ENCODE measurements at regions not wholly inside any gene's neighbourhood (a gene's known extent, or its start where the extent isn't known, plus 50 kb on each side); places are given as distances from the start of the nearest gene placed in this dataset.

- no peak for TF ChIP-seq ZBTB33 (IDR thresholded peaks at IDR 0.05; ENCODE audit: extremely low read depth, insufficient replicate concordance, low read length)
- no peak for TF ChIP-seq CBX3 (IDR thresholded peaks at IDR 0.05; ENCODE audit: low read depth)
- no peak for TF ChIP-seq SRF (IDR thresholded peaks at IDR 0.05; ENCODE audit: low read depth)
- TF ChIP-seq ZNF274 (IDR thresholded peaks at IDR 0.05; ENCODE audit: low read depth, low read length): no peak
Measured at GRCh38 chr18:70754486-70754885, 465.6 kb downstream of the SOCS6 start (continued).

DNA sequence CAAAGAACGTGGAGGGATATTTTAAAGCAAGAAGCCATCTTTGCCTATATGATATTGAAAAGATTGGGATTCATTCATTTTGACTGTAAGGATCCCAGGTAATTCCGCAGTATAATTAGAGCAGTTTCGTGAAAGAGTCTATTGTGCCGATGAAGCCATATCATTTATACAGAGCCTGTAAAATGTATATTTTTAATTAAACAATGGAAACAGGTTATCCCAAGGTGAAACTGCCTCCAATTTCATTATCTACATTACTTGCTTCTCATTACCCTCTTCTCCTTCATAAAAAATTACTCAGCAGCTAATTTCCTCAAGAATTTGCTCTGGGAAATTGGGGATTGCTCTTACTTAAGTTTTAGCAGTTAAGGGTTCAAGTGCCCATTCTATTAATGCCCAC, 444.1 kb downstream of the SOCS6 start:
- Histone ChIP-seq H3K4me2 (ENCODE audit: low read length) (no peak overlapping the region), H3K79me2 (ENCODE audit: insufficient read depth, low read length) (no peaks in the 10 kb centered on the region), H3K9ac (ENCODE audit: low read length) (no peak overlapping the region), H3K4me3 (replicated peaks in 1 of 2; ENCODE audit: low read depth in 1 of 2, low read length in 2 of 2) (no peak overlapping the region), H3K9me3 (ENCODE audit: control insufficient read depth in 1 of 2, insufficient read depth in 1 of 2, low read depth in 1 of 2, low read length in 2 of 2) (no peaks in the 10 kb centered on the region), H3K4me1 (ENCODE audit: control insufficient read depth in 1 of 2, insufficient read depth in 2 of 2, low read length in 2 of 2) (no peaks in the 10 kb centered on the region), H4K20me1 (ENCODE audit: insufficient read depth) (no peaks in the 10 kb centered on the region), H2AFZ (ENCODE audit: low read depth, low read length, poor library complexity, severe bottlenecking) (no peak overlapping the region), H3K36me3 (ENCODE audit: control insufficient read depth in 1 of 2, insufficient read depth in 2 of 2, low read length in 2 of 2) (no peaks in the 10 kb centered on the region), H3K27me3 (ENCODE audit: insufficient read depth, low read length) (no peaks in the 10 kb centered on the region), H3K27ac (ENCODE audit: low read depth, low read length) (no peak overlapping the region), H3K9me2 (ENCODE audit: insufficient read depth) (no peaks in the 10 kb centered on the region)
- intact Hi-C loops (cut with micrococcal nuclease): no loop called here
- ChIA-PET RAD21 (ENCODE audit: low non-redundant PET in 1 of 2, low total read pairs in 2 of 2, uncharacterized antibody in 2 of 2, unreplicated experiment in 2 of 2) (no interaction called here), POLR2A (no interaction called here), CTCF (no interaction called here)
- TF ChIP-seq, protein P1, sequence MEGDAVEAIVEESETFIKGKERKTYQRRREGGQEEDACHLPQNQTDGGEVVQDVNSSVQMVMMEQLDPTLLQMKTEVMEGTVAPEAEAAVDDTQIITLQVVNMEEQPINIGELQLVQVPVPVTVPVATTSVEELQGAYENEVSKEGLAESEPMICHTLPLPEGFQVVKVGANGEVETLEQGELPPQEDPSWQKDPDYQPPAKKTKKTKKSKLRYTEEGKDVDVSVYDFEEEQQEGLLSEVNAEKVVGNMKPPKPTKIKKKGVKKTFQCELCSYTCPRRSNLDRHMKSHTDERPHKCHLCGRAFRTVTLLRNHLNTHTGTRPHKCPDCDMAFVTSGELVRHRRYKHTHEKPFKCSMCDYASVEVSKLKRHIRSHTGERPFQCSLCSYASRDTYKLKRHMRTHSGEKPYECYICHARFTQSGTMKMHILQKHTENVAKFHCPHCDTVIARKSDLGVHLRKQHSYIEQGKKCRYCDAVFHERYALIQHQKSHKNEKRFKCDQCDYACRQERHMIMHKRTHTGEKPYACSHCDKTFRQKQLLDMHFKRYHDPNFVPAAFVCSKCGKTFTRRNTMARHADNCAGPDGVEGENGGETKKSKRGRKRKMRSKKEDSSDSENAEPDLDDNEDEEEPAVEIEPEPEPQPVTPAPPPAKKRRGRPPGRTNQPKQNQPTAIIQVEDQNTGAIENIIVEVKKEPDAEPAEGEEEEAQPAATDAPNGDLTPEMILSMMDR (IDR thresholded peaks at IDR 0.05 in 2 of 3, conservative IDR thresholded peaks at IDR 0.05 in 1 of 3; ENCODE audit: borderline replicate concordance in 1 of 3, insufficient read depth in 1 of 3, low read depth in 2 of 3, low read length in 2 of 3): no peak
- no peak for TF ChIP-seq RAD21 (IDR thresholded peaks at IDR 0.05; ENCODE audit: low read depth)
- no peak for TF ChIP-seq JUND (IDR thresholded peaks at IDR 0.05)
- TF ChIP-seq EZH2phosphoT487 (IDR thresholded peaks at IDR 0.05; ENCODE audit: borderline replicate concordance): no peak
- TF ChIP-seq ZFX (IDR thresholded peaks at IDR 0.05): no peak
- TF ChIP-seq, protein P2, sequence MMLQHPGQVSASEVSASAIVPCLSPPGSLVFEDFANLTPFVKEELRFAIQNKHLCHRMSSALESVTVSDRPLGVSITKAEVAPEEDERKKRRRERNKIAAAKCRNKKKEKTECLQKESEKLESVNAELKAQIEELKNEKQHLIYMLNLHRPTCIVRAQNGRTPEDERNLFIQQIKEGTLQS (IDR thresholded peaks at IDR 0.05): no peak
- no peak for TF ChIP-seq SIN3A (IDR thresholded peaks at IDR 0.05; ENCODE audit: low read depth)
- no peak for ATAC-seq
- no TSS peak for BruUV-seq (replicated peaks)
- DNase-seq (ENCODE audit: low read depth, low spot score): no peak

Data from HCT116 (cell line).